Peyer's patch (tissue), 4 donors: ENCODE measurements at regions not wholly inside any gene's neighbourhood (a gene's known extent, or its start where the extent isn't known, plus 50 kb on each side); places are given as distances from the start of the nearest gene placed in this dataset.

ENCODE experiments used
- DNase-seq, 3 donors: peaks; one replicate each; pipeline ENCODE4 v3.0.0-alpha.2; 2017 to 2019
- H3K27ac ChIP-seq, 4 donors: fragments of 200-600 bp; sonication (generic); one replicate each; pipeline ENCODE4 v1.5.1; 2016 to 2019
- H3K27me3 ChIP-seq, 2 donors: fragments of 200-600 bp; sonication (generic); one replicate each; pipeline ENCODE4 v1.5.1; 2019
- H3K36me3 ChIP-seq, 3 donors: fragments of 200-600 bp; sonication (generic); one replicate each; pipeline ENCODE4 v1.5.1; 2016 to 2019
- H3K4me1 ChIP-seq, 4 donors: fragments of 200-600 bp; sonication (generic); one replicate each; pipeline ENCODE4 v1.5.1; 2016 to 2019
- H3K4me3 ChIP-seq, 4 donors: fragments of 200-600 bp; sonication (generic); 1 replicate in 3 of 4; 2 replicates in 1 of 4; pipeline ENCODE4 v1.5.1; 2016 to 2019; ENCODE audit warnings: mild to moderate bottlenecking in 1 of 4
- H3K9me3 ChIP-seq, 4 donors: fragments of 200-600 bp; sonication (generic); one replicate each; pipeline ENCODE4 v1.5.1; 2016 to 2019; ENCODE audit warnings: mild to moderate bottlenecking in 1 of 4
- POLR2A ChIP-seq, 2 donors: fragments of 450-650 bp; IDR thresholded peaks; one replicate each; pipeline ENCODE4 v1.5.1; 2017; ENCODE audit warnings: antibody characterized with exemption in 2 of 2, mild to moderate bottlenecking in 2 of 2, moderate library complexity in 2 of 2
- TF ChIP-seq, protein P1 (sequence below), 6 experiments: fragments of 450-650 bp in 4 of 6; fragments of 200-600 bp in 2 of 6; sonication (generic) in 1 of 6; IDR thresholded peaks; one replicate each; pipeline ENCODE4 v1.5.1; 2017 to 2019; ENCODE audit warnings: antibody characterized with exemption in 6 of 6, mild to moderate bottlenecking in 3 of 6, moderate library complexity in 1 of 6

DNA sequence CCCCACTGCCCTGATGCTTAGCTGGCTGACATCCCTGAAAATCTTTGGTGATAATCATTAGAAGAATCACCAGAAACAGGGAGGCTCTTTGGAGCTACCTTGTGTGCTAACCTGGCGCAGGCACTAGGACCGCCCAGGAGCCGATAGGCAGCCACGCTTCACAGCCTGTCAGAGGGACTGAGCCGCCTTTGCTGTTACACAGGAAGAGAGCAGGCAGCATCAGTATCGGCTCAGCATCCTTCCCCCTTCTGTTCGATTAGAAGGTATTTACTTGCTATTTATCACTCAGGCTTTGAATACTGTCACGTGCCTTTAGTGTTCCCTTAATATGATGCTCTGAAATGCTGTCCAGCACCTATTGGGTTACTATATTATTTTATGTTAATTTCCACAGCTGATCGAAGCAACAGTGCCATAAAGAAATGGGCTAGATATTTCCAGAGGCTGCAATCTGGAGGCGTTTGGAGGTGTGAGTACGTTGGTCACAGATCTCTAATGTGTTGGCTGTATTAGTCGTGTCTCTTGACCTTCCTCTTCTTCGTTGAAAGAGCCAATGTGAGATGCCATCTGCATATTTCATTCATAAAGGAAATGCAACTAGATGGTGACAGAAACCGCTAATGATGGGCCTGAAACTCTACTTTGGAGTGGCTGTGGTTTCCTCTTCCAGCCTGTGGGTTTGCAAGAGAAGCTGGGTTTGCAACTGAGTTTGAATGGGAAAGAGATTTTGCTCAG lies 110.4 kb upstream of the RAB27B start:
- TF ChIP-seq POLR2A (IDR thresholded peaks at IDR 0.05), result no peak
- TF ChIP-seq, protein P1, sequence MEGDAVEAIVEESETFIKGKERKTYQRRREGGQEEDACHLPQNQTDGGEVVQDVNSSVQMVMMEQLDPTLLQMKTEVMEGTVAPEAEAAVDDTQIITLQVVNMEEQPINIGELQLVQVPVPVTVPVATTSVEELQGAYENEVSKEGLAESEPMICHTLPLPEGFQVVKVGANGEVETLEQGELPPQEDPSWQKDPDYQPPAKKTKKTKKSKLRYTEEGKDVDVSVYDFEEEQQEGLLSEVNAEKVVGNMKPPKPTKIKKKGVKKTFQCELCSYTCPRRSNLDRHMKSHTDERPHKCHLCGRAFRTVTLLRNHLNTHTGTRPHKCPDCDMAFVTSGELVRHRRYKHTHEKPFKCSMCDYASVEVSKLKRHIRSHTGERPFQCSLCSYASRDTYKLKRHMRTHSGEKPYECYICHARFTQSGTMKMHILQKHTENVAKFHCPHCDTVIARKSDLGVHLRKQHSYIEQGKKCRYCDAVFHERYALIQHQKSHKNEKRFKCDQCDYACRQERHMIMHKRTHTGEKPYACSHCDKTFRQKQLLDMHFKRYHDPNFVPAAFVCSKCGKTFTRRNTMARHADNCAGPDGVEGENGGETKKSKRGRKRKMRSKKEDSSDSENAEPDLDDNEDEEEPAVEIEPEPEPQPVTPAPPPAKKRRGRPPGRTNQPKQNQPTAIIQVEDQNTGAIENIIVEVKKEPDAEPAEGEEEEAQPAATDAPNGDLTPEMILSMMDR (IDR thresholded peaks at IDR 0.05), result no peak
- Histone ChIP-seq H3K27ac (no peak overlapping the region), H3K9me3 (no peaks in the 10 kb centered on the region), H3K4me3 (no peak overlapping the region), H3K36me3 (no peaks in the 10 kb centered on the region), H3K4me1 (no peaks in the 10 kb centered on the region), H3K27me3 (no peaks in the 10 kb centered on the region)
- peak in 2 of 3 donors; percentile 30 to 48 for DNase-seq

DNA sequence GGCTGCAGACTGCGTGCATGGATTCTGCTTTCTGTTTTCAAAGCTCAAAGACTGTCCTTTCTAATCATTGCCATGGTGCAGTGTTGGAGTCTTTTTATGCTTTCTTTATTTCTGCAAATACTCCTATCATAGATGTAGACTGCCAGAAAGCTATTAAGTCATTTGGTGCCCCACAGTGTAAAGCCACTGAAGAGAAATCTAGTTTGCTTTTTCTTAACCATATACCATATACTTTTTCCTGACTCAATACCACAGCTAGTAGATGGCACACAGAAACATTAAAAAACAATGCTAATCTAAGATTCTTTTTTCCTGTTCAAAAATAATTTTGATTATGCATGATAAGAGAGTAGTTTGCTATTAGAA lies 109.9 kb upstream of the RAB27B start:
- no peaks in the 10 kb centered on the region for H3K9me3 ChIP-seq
- no peak overlapping the region for H3K4me3 ChIP-seq
- no peaks in the 10 kb centered on the region for H3K4me1 ChIP-seq
- H3K36me3 ChIP-seq, result no peaks in the 10 kb centered on the region
- no peak for DNase-seq
- TF ChIP-seq, protein P1 (IDR thresholded peaks at IDR 0.05), result no peak
- TF ChIP-seq POLR2A (IDR thresholded peaks at IDR 0.05), result no peak
- no peaks in the 10 kb centered on the region for H3K27me3 ChIP-seq
- no peak overlapping the region for H3K27ac ChIP-seq

DNA sequence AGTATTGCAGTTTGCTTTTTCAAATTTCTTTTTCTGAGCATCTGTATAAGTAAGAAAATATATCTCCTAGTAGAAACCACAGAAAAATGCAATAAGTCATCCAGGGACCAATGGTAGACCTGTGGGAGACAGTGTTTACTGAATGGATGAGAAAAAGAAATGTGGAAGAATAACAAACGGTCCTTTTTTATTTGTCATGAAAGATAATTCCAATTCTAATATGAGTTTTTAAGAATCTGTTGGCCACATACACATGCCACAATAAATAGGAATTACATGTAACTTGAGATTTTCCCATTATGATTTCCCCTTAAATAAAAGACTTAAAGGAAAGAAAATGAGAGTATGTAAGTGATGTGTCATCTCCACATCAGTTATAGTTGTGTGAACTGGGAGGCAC lies 107.7 kb upstream of the RAB27B start:
- H3K4me3 ChIP-seq, result no peak overlapping the region
- H3K27ac ChIP-seq, result no peak overlapping the region
- H3K4me1 ChIP-seq, result no peaks in the 10 kb centered on the region
- no peaks in the 10 kb centered on the region for H3K9me3 ChIP-seq
- no peaks in the 10 kb centered on the region for H3K27me3 ChIP-seq
- no peaks in the 10 kb centered on the region for H3K36me3 ChIP-seq
- TF ChIP-seq, protein P1 (IDR thresholded peaks at IDR 0.05), result no peak
- no peak for TF ChIP-seq POLR2A (IDR thresholded peaks at IDR 0.05)
- no peak for DNase-seq

DNA sequence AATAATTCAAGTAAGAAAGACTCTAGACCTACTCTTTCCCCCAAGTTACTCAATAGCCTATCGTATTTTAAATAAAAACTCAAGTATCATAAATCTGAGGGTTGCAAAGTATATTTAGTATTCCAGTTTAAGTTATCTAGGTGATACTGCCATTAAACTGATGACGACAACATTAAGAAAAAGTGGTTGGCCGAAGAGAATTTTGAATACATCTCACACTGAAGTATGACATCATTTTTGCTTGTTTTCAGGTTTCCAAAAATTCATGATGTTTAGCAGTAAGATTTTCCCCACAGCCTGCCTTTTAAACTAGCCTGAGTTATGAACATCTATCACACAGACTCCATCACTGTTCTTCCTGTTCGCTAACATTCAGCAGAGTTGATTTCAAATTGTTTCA lies 102.1 kb upstream of the RAB27B start:
- no peak for TF ChIP-seq POLR2A (IDR thresholded peaks at IDR 0.05)
- TF ChIP-seq, protein P1 (IDR thresholded peaks at IDR 0.05), result no peak
- Histone ChIP-seq H3K36me3 (no peaks in the 10 kb centered on the region), H3K4me1 (no peaks in the 10 kb centered on the region), H3K4me3 (no peak overlapping the region), H3K27ac (no peak overlapping the region), H3K9me3 (no peaks in the 10 kb centered on the region), H3K27me3 (no peaks in the 10 kb centered on the region)
- no peak for DNase-seq

DNA sequence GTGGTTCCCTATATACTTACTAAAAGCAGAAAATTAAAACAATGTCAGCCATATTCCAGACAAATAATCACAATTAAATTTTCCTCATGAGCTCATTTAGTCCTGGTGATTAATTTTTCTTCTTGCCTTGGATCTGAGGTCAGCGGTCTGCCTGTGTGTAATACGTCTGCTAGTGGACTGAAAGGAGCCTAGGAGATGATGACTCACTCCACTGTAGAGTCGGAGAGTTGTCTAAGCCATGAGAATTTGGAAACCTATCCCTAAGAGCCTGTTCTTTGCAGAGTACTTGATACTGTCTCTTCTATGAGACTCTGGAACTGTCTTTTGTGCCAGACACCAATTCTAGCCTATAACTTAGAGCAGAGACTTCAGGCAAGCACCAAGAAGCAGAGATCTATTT lies 94.2 kb upstream of the RAB27B start:
- Histone ChIP-seq H3K27me3 (no peaks in the 10 kb centered on the region), H3K27ac (no peak overlapping the region), H3K9me3 (no peaks in the 10 kb centered on the region), H3K4me1 (no peaks in the 10 kb centered on the region), H3K36me3 (no peaks in the 10 kb centered on the region), H3K4me3 (no peak overlapping the region)
- no peak for DNase-seq
- TF ChIP-seq, protein P1 (IDR thresholded peaks at IDR 0.05), result no peak
- no peak for TF ChIP-seq POLR2A (IDR thresholded peaks at IDR 0.05)

DNA sequence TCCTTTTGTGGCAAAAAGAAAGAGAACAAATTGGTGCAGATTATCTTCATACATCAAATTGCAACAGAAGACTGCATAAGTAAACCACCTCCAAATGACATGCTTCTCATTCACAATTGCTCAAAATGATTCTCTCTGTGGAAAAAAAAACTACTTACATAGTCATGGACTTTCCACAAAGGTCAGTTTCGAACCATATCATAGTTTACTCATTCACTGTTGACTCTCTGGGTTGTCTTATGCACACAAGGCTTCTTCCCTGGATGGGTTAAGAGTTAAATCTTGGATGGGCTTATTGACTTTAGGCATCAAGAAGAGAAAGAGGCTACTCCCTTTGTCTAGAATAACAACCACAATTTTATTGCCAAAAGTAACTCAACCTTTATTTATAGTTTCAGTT lies 91.3 kb upstream of the RAB27B start:
- Histone ChIP-seq H3K27me3 (no peaks in the 10 kb centered on the region), H3K4me3 (no peak overlapping the region), H3K36me3 (no peaks in the 10 kb centered on the region), H3K27ac (no peak overlapping the region), H3K4me1 (no peaks in the 10 kb centered on the region), H3K9me3 (no peaks in the 10 kb centered on the region)
- TF ChIP-seq, protein P1 (IDR thresholded peaks at IDR 0.05), result no peak
- TF ChIP-seq POLR2A (IDR thresholded peaks at IDR 0.05), result no peak
- DNase-seq, result no peak
